Activated T-cell treated with anti-CD3 and anti-CD28 coated beads for 24 hours (primary cell): ENCODE measurements at regions not wholly inside any gene's neighbourhood (a gene's known extent, or its start where the extent isn't known, plus 50 kb on each side); places are given as distances from the start of the nearest gene placed in this dataset.

Source experiments
- DNase-seq: peaks from one replicate; pipeline ENCODE4 v3.0.0-alpha.2; 2020; ENCODE audit warnings: low read depth

- DNase-seq = no peak
Observed at GRCh38 chr12:27382924-27383323, 50.3 kb downstream of the BMAL2 start.

DNA sequence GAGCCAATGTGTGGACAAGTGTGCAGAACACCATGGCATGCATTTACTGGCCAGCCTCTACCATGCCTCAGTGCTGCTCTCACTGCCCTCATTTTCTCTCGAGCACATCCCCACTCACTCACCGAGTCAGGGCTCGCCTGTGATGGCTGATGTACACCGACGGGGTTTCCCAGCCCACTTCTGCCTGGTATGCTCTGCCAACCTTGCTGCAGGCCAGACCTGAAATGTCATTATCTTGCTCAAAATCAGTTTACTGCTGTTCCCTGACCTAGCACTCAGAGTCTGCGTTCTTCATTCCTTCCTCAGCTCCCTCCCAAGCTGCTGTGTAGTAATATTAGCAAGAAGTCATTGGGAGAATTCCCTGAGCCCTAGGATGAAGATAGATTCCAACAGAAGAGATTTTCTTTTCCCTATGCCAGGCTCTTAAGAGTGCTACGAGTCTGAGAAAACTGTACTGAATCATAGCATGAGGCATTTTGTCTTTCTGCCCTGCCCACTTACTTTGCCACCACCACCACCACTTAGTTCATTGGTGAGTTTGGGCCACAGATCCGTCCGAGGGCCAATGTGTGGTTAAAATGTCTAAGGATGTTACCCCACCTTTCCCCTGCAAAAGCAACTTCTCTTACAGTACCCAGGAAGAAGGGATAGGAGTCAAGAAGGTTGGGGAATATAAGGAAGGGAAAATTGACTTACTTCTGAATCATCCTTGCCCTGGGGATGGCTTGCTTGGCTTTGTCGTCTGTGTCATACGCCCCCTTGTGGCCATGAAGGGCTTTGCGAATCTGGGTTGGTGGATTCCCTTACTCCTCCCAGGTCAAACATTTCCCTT lies 51.0 kb downstream of the BMAL2 start:
- peak; percentile 48 for DNase-seq

- DNase-seq = no peak
Observed at GRCh38 chr12:27384261-27384590, 51.6 kb downstream of the BMAL2 start.

GRCh38 chr12:27385766-27386564 lies 53.3 kb downstream of the BMAL2 start:
- DNase-seq = no peak

- no peak for DNase-seq
Observed at GRCh38 chr12:27387473-27387872, 54.8 kb downstream of the BMAL2 start.

DNA sequence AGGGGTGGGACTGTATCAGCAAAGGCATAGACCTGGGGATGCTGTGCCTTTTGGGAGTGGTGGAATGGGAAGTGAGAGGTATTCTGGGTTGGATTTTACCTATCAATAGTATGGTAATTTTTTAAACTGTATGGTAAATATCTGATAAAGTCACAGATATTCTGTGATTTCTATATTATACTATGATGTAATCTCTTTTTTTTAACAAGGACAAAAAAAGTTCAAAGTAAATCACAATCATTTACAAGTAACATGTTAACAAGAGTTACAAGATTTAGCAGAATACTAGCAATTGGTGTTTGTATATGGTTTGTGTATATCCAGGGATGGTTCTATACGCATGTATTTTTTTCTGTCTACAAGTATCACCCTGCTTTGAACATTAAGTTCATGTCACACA lies 56.0 kb downstream of the BMAL2 start:
- DNase-seq = no peak

GRCh38 chr12:27394676-27395075 lies 51.9 kb upstream of the SMCO2 start:
- DNase-seq = no peak

- DNase-seq = no peak
Observed at GRCh38 chr12:27396216-27396815, 50.2 kb upstream of the SMCO2 start.
